CD4-positive, CD25-positive, alpha-beta regulatory T cell (primary cell): ENCODE measurements at regions not wholly inside any gene's neighbourhood (a gene's known extent, or its start where the extent isn't known, plus 50 kb on each side); places are given as distances from the start of the nearest gene placed in this dataset.

ENCODE experiments used
- ATAC-seq, 2 donors: fragments of 150-1000 bp; cut with Tn5 transposase; one replicate each; pipeline ENCODE4 v1.10.0; 2021; ENCODE audit warnings: low read depth in 2 of 2, moderate number of reproducible peaks in 2 of 2, moderate library complexity in 1 of 2
- DNase-seq, 3 donors: peaks; one replicate each; pipeline versions ENCODE4 v3.0.0 to v3.0.0-alpha.2; 2012 to 2022; ENCODE audit warnings: mixed read lengths in 1 of 3
- H3K27ac ChIP-seq: one replicate; pipeline ENCODE4 v1.7.0; 2013; ENCODE audit warnings: mild to moderate bottlenecking, low read length; ENCODE audit not compliant: insufficient read depth, poor library complexity, severe bottlenecking
- H3K27me3 ChIP-seq: one replicate; pipeline ENCODE4 v1.7.0; 2013; ENCODE audit warnings: low read length; ENCODE audit not compliant: control insufficient read depth, insufficient read depth
- H3K36me3 ChIP-seq: one replicate; pipeline ENCODE4 v1.7.0; 2013; ENCODE audit warnings: mild to moderate bottlenecking, low read length, moderate library complexity; ENCODE audit not compliant: control insufficient read depth, insufficient read depth
- H3K4me1 ChIP-seq: 2 replicates; pipeline ENCODE4 v1.7.0; 2013; ENCODE audit warnings: mild to moderate bottlenecking, low read length; ENCODE audit not compliant: insufficient read depth, control insufficient read depth, poor library complexity, severe bottlenecking
- H3K4me3 ChIP-seq: one replicate; pipeline ENCODE4 v1.7.0; 2013; ENCODE audit warnings: low read depth, mild to moderate bottlenecking, low read length, moderate library complexity
- H3K9me3 ChIP-seq, 2 experiments: 1 replicate in 1 of 2; 2 replicates in 1 of 2; pipeline ENCODE4 v1.7.0; 2013; ENCODE audit warnings: low read length in 2 of 2, mild to moderate bottlenecking in 1 of 2, moderate library complexity in 1 of 2; ENCODE audit not compliant: control insufficient read depth in 2 of 2
- H3K27ac Mint-ChIP-seq, 3 donors: one replicate each; pipeline ENCODE4 v1.8.0; 2020 to 2022; ENCODE audit warnings: mild to moderate bottlenecking in 3 of 3, mixed read lengths in 3 of 3, moderate library complexity in 2 of 3
- H3K27me3 Mint-ChIP-seq: one replicate; pipeline ENCODE4 v1.8.0; 2022; ENCODE audit warnings: mild to moderate bottlenecking, mixed read lengths
- H3K36me3 Mint-ChIP-seq: one replicate; pipeline ENCODE4 v1.8.0; 2020; ENCODE audit warnings: mixed read lengths
- H3K4me1 Mint-ChIP-seq, 4 donors: one replicate each; pipeline ENCODE4 v1.8.0; 2020 to 2022; ENCODE audit warnings: mixed read lengths in 4 of 4, mild to moderate bottlenecking in 1 of 4
- H3K4me3 Mint-ChIP-seq, 4 donors: one replicate each; pipeline ENCODE4 v1.8.0; 2020 to 2022; ENCODE audit warnings: mild to moderate bottlenecking in 4 of 4, mixed read lengths in 4 of 4, moderate library complexity in 3 of 4
- H3K9me3 Mint-ChIP-seq, 7 donors: one replicate each; pipeline ENCODE4 v1.8.0; 2020 to 2022; ENCODE audit warnings: mixed read lengths in 7 of 7, mild to moderate bottlenecking in 3 of 7, moderate library complexity in 2 of 7

GRCh38 chr1:4565166-4565565 is 89.2 kb upstream of the AJAP1 start:
- Mint-ChIP-seq H3K4me1 (no peaks in the 10 kb centered on the region), H3K36me3 (no peaks in the 10 kb centered on the region), H3K27ac (no peak overlapping the region), H3K9me3 (peaks cover 0 to 3% (median 0%) of the 10 kb centered on the region in 7 donors), H3K27me3 (peaks cover 4% of the 10 kb centered on the region), H3K4me3 (no peak overlapping the region)
- peaks cover 2% of the 10 kb centered on the region for H3K27me3 ChIP-seq
- H3K4me3 ChIP-seq, result no peak overlapping the region
- ATAC-seq, result no peak
- DNase-seq, result no peak
- H3K9me3 ChIP-seq, result no peaks in the 10 kb centered on the region
- H3K4me1 ChIP-seq, result no peaks in the 10 kb centered on the region
- no peaks in the 10 kb centered on the region for H3K36me3 ChIP-seq
- no peak overlapping the region for H3K27ac ChIP-seq

- H3K36me3 ChIP-seq, result no peaks in the 10 kb centered on the region
Observed at GRCh38 chr1:4565801-4566449, 88.5 kb upstream of the AJAP1 start.

GRCh38 chr1:4571263-4571662 is 83.1 kb upstream of the AJAP1 start:
- Histone ChIP-seq H3K4me1 (no peaks in the 10 kb centered on the region), H3K27ac (no peak overlapping the region), H3K9me3 (no peaks in the 10 kb centered on the region), H3K4me3 (no peak overlapping the region), H3K27me3 (peaks cover 4% of the 10 kb centered on the region), H3K36me3 (no peaks in the 10 kb centered on the region)
- Mint-ChIP-seq H3K27ac (no peak overlapping the region), H3K27me3 (no peaks in the 10 kb centered on the region), H3K36me3 (no peaks in the 10 kb centered on the region), H3K4me1 (no peaks in the 10 kb centered on the region), H3K9me3 (peaks cover 0 to 3% (median 0%) of the 10 kb centered on the region in 7 donors), H3K4me3 (no peak overlapping the region)
- ATAC-seq (no peak), DNase-seq (no peak)

More at GRCh38 chr1:4565801-4566449, 88.5 kb upstream of the AJAP1 start:
- no peaks in the 10 kb centered on the region for H3K4me1 ChIP-seq
- Mint-ChIP-seq H3K27me3 (peaks cover 4% of the 10 kb centered on the region), H3K36me3 (no peaks in the 10 kb centered on the region), H3K27ac (no peak overlapping the region), H3K4me1 (no peaks in the 10 kb centered on the region), H3K4me3 (no peak overlapping the region), H3K9me3 (peaks cover 0 to 3% (median 0%) of the 10 kb centered on the region in 7 donors)
- no peak for ATAC-seq
- no peak for DNase-seq
- no peaks in the 10 kb centered on the region for H3K9me3 ChIP-seq
- peaks cover 2% of the 10 kb centered on the region for H3K27me3 ChIP-seq
- no peak overlapping the region for H3K27ac ChIP-seq
- no peak overlapping the region for H3K4me3 ChIP-seq

- Histone ChIP-seq H3K9me3 (no peaks in the 10 kb centered on the region), H3K27me3 (peaks cover 4% of the 10 kb centered on the region)
- no peak for DNase-seq
Observed at GRCh38 chr1:4573526-4573925, 80.9 kb upstream of the AJAP1 start.

GRCh38 chr1:4581807-4582206 is 72.6 kb upstream of the AJAP1 start:
- H3K4me3 ChIP-seq, result no peak overlapping the region
- H3K27me3 Mint-ChIP-seq, result peaks cover 11% of the 10 kb centered on the region
- H3K4me3 Mint-ChIP-seq, result no peak overlapping the region
- H3K36me3 ChIP-seq, result no peaks in the 10 kb centered on the region
- H3K4me1 Mint-ChIP-seq, result no peaks in the 10 kb centered on the region
- H3K4me1 ChIP-seq, result no peaks in the 10 kb centered on the region
- no peaks in the 10 kb centered on the region for H3K27me3 ChIP-seq
- no peak for ATAC-seq
- H3K9me3 ChIP-seq, result no peaks in the 10 kb centered on the region
- H3K27ac ChIP-seq, result no peak overlapping the region
- DNase-seq, result no peak
- no peak overlapping the region for H3K27ac Mint-ChIP-seq
- peaks cover 0 to 2% (median 0%) of the 10 kb centered on the region in 7 donors for H3K9me3 Mint-ChIP-seq
- H3K36me3 Mint-ChIP-seq, result no peaks in the 10 kb centered on the region

More at GRCh38 chr1:4573526-4573925, 80.9 kb upstream of the AJAP1 start:
- Mint-ChIP-seq H3K27ac (no peak overlapping the region), H3K36me3 (no peaks in the 10 kb centered on the region), H3K27me3 (no peaks in the 10 kb centered on the region), H3K9me3 (no peaks in the 10 kb centered on the region), H3K4me3 (no peak overlapping the region), H3K4me1 (no peaks in the 10 kb centered on the region)
- no peak overlapping the region for H3K4me3 ChIP-seq
- H3K27ac ChIP-seq, result no peak overlapping the region
- no peak for ATAC-seq
- H3K36me3 ChIP-seq, result no peaks in the 10 kb centered on the region
- H3K4me1 ChIP-seq, result no peaks in the 10 kb centered on the region

GRCh38 chr1:4584449-4584848 is 70.0 kb upstream of the AJAP1 start:
- no peak overlapping the region for H3K27ac Mint-ChIP-seq
- Histone ChIP-seq H3K4me1 (no peaks in the 10 kb centered on the region), H3K4me3 (no peak overlapping the region), H3K27me3 (no peaks in the 10 kb centered on the region), H3K36me3 (no peaks in the 10 kb centered on the region), H3K9me3 (no peaks in the 10 kb centered on the region), H3K27ac (no peak overlapping the region)
- no peak for ATAC-seq
- no peaks in the 10 kb centered on the region for H3K36me3 Mint-ChIP-seq
- no peak for DNase-seq
- peaks cover 11% of the 10 kb centered on the region for H3K27me3 Mint-ChIP-seq
- H3K4me3 Mint-ChIP-seq, result no peak overlapping the region
- H3K9me3 Mint-ChIP-seq, result peaks cover 0 to 2% (median 0%) of the 10 kb centered on the region in 7 donors
- no peaks in the 10 kb centered on the region for H3K4me1 Mint-ChIP-seq

GRCh38 chr1:4585216-4585615 is 69.2 kb upstream of the AJAP1 start:
- Mint-ChIP-seq H3K36me3 (no peaks in the 10 kb centered on the region), H3K9me3 (peaks cover 0 to 2% (median 0%) of the 10 kb centered on the region in 7 donors), H3K27me3 (peaks cover 11% of the 10 kb centered on the region), H3K4me1 (no peaks in the 10 kb centered on the region), H3K27ac (no peak overlapping the region), H3K4me3 (no peak overlapping the region)
- Histone ChIP-seq H3K27me3 (no peaks in the 10 kb centered on the region), H3K4me3 (no peak overlapping the region), H3K27ac (no peak overlapping the region), H3K9me3 (no peaks in the 10 kb centered on the region), H3K4me1 (no peaks in the 10 kb centered on the region), H3K36me3 (no peaks in the 10 kb centered on the region)
- ATAC-seq, result no peak
- peak in 1 of 3 donors; percentile 35 for DNase-seq

GRCh38 chr1:4585705-4586104 is 68.7 kb upstream of the AJAP1 start:
- ATAC-seq, result no peak
- no peaks in the 10 kb centered on the region for H3K4me1 Mint-ChIP-seq
- H3K27me3 ChIP-seq, result no peaks in the 10 kb centered on the region
- H3K4me1 ChIP-seq, result no peaks in the 10 kb centered on the region
- H3K27ac ChIP-seq, result no peak overlapping the region
- H3K4me3 ChIP-seq, result no peak overlapping the region
- H3K36me3 Mint-ChIP-seq, result no peaks in the 10 kb centered on the region
- no peak for DNase-seq
- H3K9me3 ChIP-seq, result no peaks in the 10 kb centered on the region
- no peak overlapping the region for H3K27ac Mint-ChIP-seq
- H3K4me3 Mint-ChIP-seq, result no peak overlapping the region
- no peaks in the 10 kb centered on the region for H3K36me3 ChIP-seq
- peaks cover 11% of the 10 kb centered on the region for H3K27me3 Mint-ChIP-seq
- peaks cover 0 to 2% (median 0%) of the 10 kb centered on the region in 7 donors for H3K9me3 Mint-ChIP-seq
